GM23338 (cell line): ENCODE measurements at regions not wholly inside any gene's neighbourhood (a gene's known extent, or its start where the extent isn't known, plus 50 kb on each side); places are given as distances from the start of the nearest gene placed in this dataset.
A peak's percentile ranks its signal among the peaks of the same experiment; 100 is the strongest.

Experiments
- ATAC-seq: fragments of 200-7000 bp; cut with Tn5 transposase; 3 replicates; pipeline ENCODE4 v1.9.1; 2020
- DNase-seq: peaks from one replicate; pipeline ENCODE4 v3.0.0-alpha.2; 2015; ENCODE audit warnings: low spot score
- H2AFZ ChIP-seq: fragments of 200-600 bp; sonication (generic); 2 replicates; pipeline ENCODE4 v1.8.0; 2016; ENCODE audit warnings: antibody characterized with exemption, mild to moderate bottlenecking, moderate library complexity
- H3F3A ChIP-seq: fragments of 200-600 bp; sonication (generic); replicated peaks from 2 replicates; pipeline ENCODE4 v1.8.0; 2017; ENCODE audit warnings: antibody characterized with exemption, mixed run types, low read depth
- H3K27ac ChIP-seq: fragments of 200-600 bp; sonication (generic); 2 replicates; pipeline ENCODE4 v1.6.1; 2016; ENCODE audit warnings: low read depth
- H3K27me3 ChIP-seq: fragments of 200-600 bp; sonication (generic); 2 replicates; pipeline ENCODE4 v1.8.0; 2016; ENCODE audit warnings: mild to moderate bottlenecking, mixed run types, moderate library complexity; ENCODE audit not compliant: insufficient read depth
- H3K36me3 ChIP-seq: fragments of 200-600 bp; sonication (generic); 2 replicates; pipeline ENCODE4 v1.8.0; 2016; ENCODE audit warnings: mild to moderate bottlenecking; ENCODE audit not compliant: insufficient read depth
- H3K4me1 ChIP-seq: fragments of 200-600 bp; sonication (generic); 2 replicates; pipeline ENCODE4 v1.8.0; 2016; ENCODE audit warnings: mild to moderate bottlenecking, moderate library complexity; ENCODE audit not compliant: insufficient read depth
- H3K4me2 ChIP-seq: fragments of 200-600 bp; sonication (generic); 2 replicates; pipeline ENCODE4 v1.7.1; 2017; ENCODE audit warnings: mixed run types
- H3K4me3 ChIP-seq: fragments of 200-600 bp; sonication (generic); 2 replicates; pipeline ENCODE4 v1.6.1; 2016; ENCODE audit warnings: mixed run types
- H3K79me2 ChIP-seq: fragments of 200-600 bp; sonication (generic); replicated peaks from 2 replicates; pipeline ENCODE4 v1.8.0; 2017; ENCODE audit warnings: mild to moderate bottlenecking; ENCODE audit not compliant: insufficient read depth
- H3K9me2 ChIP-seq: fragments of 200-600 bp; sonication (generic); 2 replicates; pipeline ENCODE4 v1.8.0; 2017; ENCODE audit not compliant: insufficient read depth
- H4K20me1 ChIP-seq: fragments of 200-600 bp; sonication (generic); replicated peaks from 2 replicates; pipeline ENCODE4 v1.8.0; 2017; ENCODE audit warnings: mild to moderate bottlenecking; ENCODE audit not compliant: insufficient read depth
- H3K27ac Mint-ChIP-seq: 2 replicates; pipeline ENCODE4 v1.8.0; 2020; ENCODE audit warnings: inconsistent platforms, mild to moderate bottlenecking, moderate library complexity, mixed read lengths
- H3K27me3 Mint-ChIP-seq: 3 replicates; pipeline ENCODE4 v1.8.0; 2022; ENCODE audit warnings: low read depth, mild to moderate bottlenecking, moderate library complexity, mixed read lengths, inconsistent platforms; ENCODE audit not compliant: insufficient read depth, poor library complexity
- H3K36me3 Mint-ChIP-seq: 3 replicates; pipeline ENCODE4 v1.8.0; 2021; ENCODE audit warnings: low read depth, mild to moderate bottlenecking, inconsistent platforms, moderate library complexity, mixed read lengths
- H3K4me1 Mint-ChIP-seq: 3 replicates; pipeline ENCODE4 v1.8.0; 2020; ENCODE audit warnings: mild to moderate bottlenecking, inconsistent platforms, mixed read lengths
- H3K4me3 Mint-ChIP-seq: 3 replicates; pipeline ENCODE4 v1.8.0; 2021; ENCODE audit warnings: moderate library complexity, mild to moderate bottlenecking, inconsistent platforms, mixed read lengths
- H3K9me3 Mint-ChIP-seq: 3 replicates; pipeline ENCODE4 v1.8.0; 2020; ENCODE audit warnings: moderate library complexity, mild to moderate bottlenecking, inconsistent platforms, mixed read lengths
- CREB1 ChIP-seq: fragments of 250-450 bp; sonication (Bioruptor Pico); IDR thresholded peaks from 2 replicates; pipeline ENCODE4 v1.5.0; 2020; ENCODE audit warnings: low read depth, mild to moderate bottlenecking, moderate library complexity
- EZH2 ChIP-seq: fragments of 200-600 bp; sonication (generic); IDR thresholded peaks from one replicate; pipeline ENCODE4 v1.8.0; 2017; ENCODE audit warnings: antibody characterized with exemption, mild to moderate bottlenecking, low read depth; ENCODE audit not compliant: unreplicated experiment
- EZH2phosphoT487 ChIP-seq: fragments of 200-600 bp; sonication (generic); IDR thresholded peaks from one replicate; pipeline ENCODE4 v1.8.1; 2018; ENCODE audit warnings: antibody characterized with exemption; ENCODE audit not compliant: unreplicated experiment
- JUNB ChIP-seq: IDR thresholded peaks from one replicate; pipeline ENCODE4 v1.6.1; 2016; ENCODE audit warnings: antibody characterized with exemption; ENCODE audit not compliant: unreplicated experiment
- NANOG ChIP-seq: IDR thresholded peaks from 2 replicates; pipeline ENCODE4 v1.6.1; 2016; ENCODE audit warnings: antibody characterized with exemption, borderline replicate concordance
- POLR2AphosphoS5 ChIP-seq: IDR thresholded peaks from 2 replicates; pipeline ENCODE4 v1.6.1; 2016; ENCODE audit warnings: antibody characterized with exemption, low read depth
- REST ChIP-seq: IDR thresholded peaks from one replicate; pipeline ENCODE4 v1.6.1; 2018; ENCODE audit warnings: antibody characterized with exemption; ENCODE audit not compliant: unreplicated experiment
- STAT1 ChIP-seq: IDR thresholded peaks from one replicate; pipeline ENCODE4 v1.6.1; 2016; ENCODE audit warnings: antibody characterized with exemption; ENCODE audit not compliant: unreplicated experiment
- ZNF331 ChIP-seq: fragments of 250-450 bp; sonication (Bioruptor Pico); IDR thresholded peaks from 2 replicates; pipeline ENCODE4 v1.5.0; 2020; ENCODE audit warnings: low read depth, mild to moderate bottlenecking, moderate library complexity
- TF ChIP-seq, protein P1 (sequence below): fragments of 250-450 bp; sonication (Bioruptor Pico); IDR thresholded peaks from 2 replicates; pipeline ENCODE4 v1.5.0; 2020; ENCODE audit warnings: mild to moderate bottlenecking, moderate library complexity
- TF ChIP-seq, protein P2 (sequence below): IDR thresholded peaks from 2 replicates; pipeline ENCODE4 v1.6.1; 2016; ENCODE audit warnings: antibody characterized with exemption

GRCh38 chr11:104338186-104338585 lies 174.2 kb upstream of the PDGFD start:
- H3K27me3 ChIP-seq, result no peaks in the 10 kb centered on the region
- ATAC-seq (no peak), DNase-seq (no peak)
- no peaks in the 10 kb centered on the region for H3K36me3 ChIP-seq
- Mint-ChIP-seq H3K27ac (peak overlapping the region; percentile 13; the same call in 1 of the 2 replicates), H3K4me3 (no peak overlapping the region), H3K27me3 (no peaks in the 10 kb centered on the region), H3K36me3 (peaks cover 4% of the 10 kb centered on the region; the same call in 2 of the 3 replicates), H3K9me3 (no peaks in the 10 kb centered on the region; the same call in 2 of the 3 replicates), H3K4me1 (no peaks in the 10 kb centered on the region)
- H3K79me2 ChIP-seq, result no peaks in the 10 kb centered on the region
- no peak for TF ChIP-seq STAT1
- no peak overlapping the region for H3K27ac ChIP-seq
- no peaks in the 10 kb centered on the region for H3F3A ChIP-seq
- H3K4me2 ChIP-seq, result no peak overlapping the region
- no peak overlapping the region for H3K4me3 ChIP-seq
- H3K4me1 ChIP-seq, result no peaks in the 10 kb centered on the region
- no peaks in the 10 kb centered on the region for H3K9me2 ChIP-seq
- H4K20me1 ChIP-seq, result no peaks in the 10 kb centered on the region
- H2AFZ ChIP-seq, result peak overlapping the region; percentile 74

- no peaks in the 10 kb centered on the region for H3K36me3 ChIP-seq
- no peaks in the 10 kb centered on the region for H3F3A ChIP-seq
- Mint-ChIP-seq H3K36me3 (peaks cover 4% of the 10 kb centered on the region; the same call in 2 of the 3 replicates), H3K27me3 (no peaks in the 10 kb centered on the region), H3K4me1 (no peaks in the 10 kb centered on the region), H3K4me3 (no peak overlapping the region), H3K9me3 (no peaks in the 10 kb centered on the region; the same call in 2 of the 3 replicates), H3K27ac (no peak overlapping the region)
- H3K4me2 ChIP-seq, result no peak overlapping the region
- no peaks in the 10 kb centered on the region for H3K9me2 ChIP-seq
- no peak for DNase-seq
- H3K79me2 ChIP-seq, result no peaks in the 10 kb centered on the region
- H3K4me1 ChIP-seq, result no peaks in the 10 kb centered on the region
- no peak overlapping the region for H3K4me3 ChIP-seq
- no peaks in the 10 kb centered on the region for H3K27me3 ChIP-seq
- no peak overlapping the region for H3K27ac ChIP-seq
- no peaks in the 10 kb centered on the region for H4K20me1 ChIP-seq
- ATAC-seq, result no peak
- peak overlapping the region; percentile 74; the same call in 1 of the 2 replicates for H2AFZ ChIP-seq
- TF ChIP-seq ZNF331 (CRISPR knock-in tag), result no peak
- no peak for TF ChIP-seq EZH2
- TF ChIP-seq, protein P1, sequence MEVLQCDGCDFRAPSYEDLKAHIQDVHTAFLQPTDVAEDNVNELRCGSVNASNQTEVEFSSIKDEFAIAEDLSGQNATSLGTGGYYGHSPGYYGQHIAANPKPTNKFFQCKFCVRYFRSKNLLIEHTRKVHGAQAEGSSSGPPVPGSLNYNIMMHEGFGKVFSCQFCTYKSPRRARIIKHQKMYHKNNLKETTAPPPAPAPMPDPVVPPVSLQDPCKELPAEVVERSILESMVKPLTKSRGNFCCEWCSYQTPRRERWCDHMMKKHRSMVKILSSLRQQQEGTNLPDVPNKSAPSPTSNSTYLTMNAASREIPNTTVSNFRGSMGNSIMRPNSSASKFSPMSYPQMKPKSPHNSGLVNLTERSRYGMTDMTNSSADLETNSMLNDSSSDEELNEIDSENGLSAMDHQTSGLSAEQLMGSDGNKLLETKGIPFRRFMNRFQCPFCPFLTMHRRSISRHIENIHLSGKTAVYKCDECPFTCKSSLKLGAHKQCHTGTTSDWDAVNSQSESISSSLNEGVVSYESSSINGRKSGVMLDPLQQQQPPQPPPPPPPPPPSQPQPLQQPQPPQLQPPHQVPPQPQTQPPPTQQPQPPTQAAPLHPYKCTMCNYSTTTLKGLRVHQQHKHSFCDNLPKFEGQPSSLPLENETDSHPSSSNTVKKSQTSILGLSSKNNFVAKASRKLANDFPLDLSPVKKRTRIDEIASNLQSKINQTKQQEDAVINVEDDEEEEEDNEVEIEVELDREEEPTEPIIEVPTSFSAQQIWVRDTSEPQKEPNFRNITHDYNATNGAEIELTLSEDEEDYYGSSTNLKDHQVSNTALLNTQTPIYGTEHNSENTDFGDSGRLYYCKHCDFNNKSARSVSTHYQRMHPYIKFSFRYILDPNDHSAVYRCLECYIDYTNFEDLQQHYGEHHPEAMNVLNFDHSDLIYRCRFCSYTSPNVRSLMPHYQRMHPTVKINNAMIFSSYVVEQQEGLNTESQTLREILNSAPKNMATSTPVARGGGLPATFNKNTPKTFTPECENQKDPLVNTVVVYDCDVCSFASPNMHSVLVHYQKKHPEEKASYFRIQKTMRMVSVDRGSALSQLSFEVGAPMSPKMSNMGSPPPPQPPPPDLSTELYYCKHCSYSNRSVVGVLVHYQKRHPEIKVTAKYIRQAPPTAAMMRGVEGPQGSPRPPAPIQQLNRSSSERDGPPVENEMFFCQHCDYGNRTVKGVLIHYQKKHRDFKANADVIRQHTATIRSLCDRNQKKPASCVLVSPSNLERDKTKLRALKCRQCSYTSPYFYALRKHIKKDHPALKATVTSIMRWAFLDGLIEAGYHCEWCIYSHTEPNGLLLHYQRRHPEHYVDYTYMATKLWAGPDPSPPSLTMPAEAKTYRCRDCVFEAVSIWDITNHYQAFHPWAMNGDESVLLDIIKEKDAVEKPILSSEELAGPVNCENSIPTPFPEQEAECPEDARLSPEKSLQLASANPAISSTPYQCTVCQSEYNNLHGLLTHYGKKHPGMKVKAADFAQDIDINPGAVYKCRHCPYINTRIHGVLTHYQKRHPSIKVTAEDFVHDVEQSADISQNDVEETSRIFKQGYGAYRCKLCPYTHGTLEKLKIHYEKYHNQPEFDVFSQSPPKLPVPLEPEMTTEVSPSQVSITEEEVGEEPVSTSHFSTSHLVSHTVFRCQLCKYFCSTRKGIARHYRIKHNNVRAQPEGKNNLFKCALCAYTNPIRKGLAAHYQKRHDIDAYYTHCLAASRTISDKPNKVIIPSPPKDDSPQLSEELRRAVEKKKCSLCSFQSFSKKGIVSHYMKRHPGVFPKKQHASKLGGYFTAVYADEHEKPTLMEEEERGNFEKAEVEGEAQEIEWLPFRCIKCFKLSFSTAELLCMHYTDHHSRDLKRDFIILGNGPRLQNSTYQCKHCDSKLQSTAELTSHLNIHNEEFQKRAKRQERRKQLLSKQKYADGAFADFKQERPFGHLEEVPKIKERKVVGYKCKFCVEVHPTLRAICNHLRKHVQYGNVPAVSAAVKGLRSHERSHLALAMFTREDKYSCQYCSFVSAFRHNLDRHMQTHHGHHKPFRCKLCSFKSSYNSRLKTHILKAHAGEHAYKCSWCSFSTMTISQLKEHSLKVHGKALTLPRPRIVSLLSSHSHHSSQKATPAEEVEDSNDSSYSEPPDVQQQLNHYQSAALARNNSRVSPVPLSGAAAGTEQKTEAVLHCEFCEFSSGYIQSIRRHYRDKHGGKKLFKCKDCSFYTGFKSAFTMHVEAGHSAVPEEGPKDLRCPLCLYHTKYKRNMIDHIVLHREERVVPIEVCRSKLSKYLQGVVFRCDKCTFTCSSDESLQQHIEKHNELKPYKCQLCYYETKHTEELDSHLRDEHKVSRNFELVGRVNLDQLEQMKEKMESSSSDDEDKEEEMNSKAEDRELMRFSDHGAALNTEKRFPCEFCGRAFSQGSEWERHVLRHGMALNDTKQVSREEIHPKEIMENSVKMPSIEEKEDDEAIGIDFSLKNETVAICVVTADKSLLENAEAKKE (CRISPR knock-in tag), result no peak
- TF ChIP-seq CREB1 (CRISPR knock-in tag), result no peak
- no peak for TF ChIP-seq REST
- no peak for TF ChIP-seq STAT1
- no peak for TF ChIP-seq EZH2phosphoT487
- TF ChIP-seq JUNB, result no peak
- TF ChIP-seq, protein P2, sequence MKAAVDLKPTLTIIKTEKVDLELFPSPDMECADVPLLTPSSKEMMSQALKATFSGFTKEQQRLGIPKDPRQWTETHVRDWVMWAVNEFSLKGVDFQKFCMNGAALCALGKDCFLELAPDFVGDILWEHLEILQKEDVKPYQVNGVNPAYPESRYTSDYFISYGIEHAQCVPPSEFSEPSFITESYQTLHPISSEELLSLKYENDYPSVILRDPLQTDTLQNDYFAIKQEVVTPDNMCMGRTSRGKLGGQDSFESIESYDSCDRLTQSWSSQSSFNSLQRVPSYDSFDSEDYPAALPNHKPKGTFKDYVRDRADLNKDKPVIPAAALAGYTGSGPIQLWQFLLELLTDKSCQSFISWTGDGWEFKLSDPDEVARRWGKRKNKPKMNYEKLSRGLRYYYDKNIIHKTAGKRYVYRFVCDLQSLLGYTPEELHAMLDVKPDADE, result no peak
- TF ChIP-seq NANOG, result no peak
- no peak for TF ChIP-seq POLR2AphosphoS5
Observed at GRCh38 chr11:104337273-104337672, 173.3 kb upstream of the PDGFD start.
